AG04449 (cell line): ENCODE measurements at regions not wholly inside any gene's neighbourhood (a gene's known extent, or its start where the extent isn't known, plus 50 kb on each side); places are given as distances from the start of the nearest gene placed in this dataset.

ENCODE experiments used
- CTCF ChIA-PET: fragments of 350-600 bp; formaldehyde crosslinking; extraction: SDS; loops from one replicate; lab custom pipeline; 2021; ENCODE audit warnings: antibody characterized with exemption; lab: Yijun Ruan, JAX
- POLR2A ChIA-PET: fragments of 400-600, 350-600 bp; formaldehyde crosslinking; extraction: SDS; loops from one replicate; lab custom pipeline; 2020; ENCODE audit warnings: antibody characterized with exemption, inconsistent platforms; lab: Yijun Ruan, JAX
- DNase-seq: peaks from one replicate; pipeline ENCODE4 v3.0.0-alpha.2; 2010; ENCODE audit warnings: low read depth, low spot score
- H3K4me3 ChIP-seq: 2 replicates; pipeline ENCODE4 v1.5.1; 2011; ENCODE audit warnings: low read depth, mild to moderate bottlenecking, control low read depth, low read length
- CTCF ChIP-seq: IDR thresholded peaks from one replicate; pipeline ENCODE4 v1.5.1; 2011; ENCODE audit warnings: mild to moderate bottlenecking, moderate library complexity, low read length, control low read depth, inconsistent platforms; ENCODE audit not compliant: insufficient read depth; ENCODE audit errors: missing control alignments

- TF ChIP-seq CTCF: no peak
- ChIA-PET POLR2A (no interaction called here), CTCF (no interaction called here)
- no peak overlapping the region for H3K4me3 ChIP-seq
- DNase-seq: no peak
These were observed 312.9 kb upstream of the SLITRK5 start for GRCh38 chr13:87358319-87358718.

GRCh38 chr13:87361216-87361615 lies 310.0 kb upstream of the SLITRK5 start:
- H3K4me3 ChIP-seq: no peak overlapping the region
- no peak for TF ChIP-seq CTCF
- ChIA-PET POLR2A (no interaction called here), CTCF (no interaction called here)
- no peak for DNase-seq

- TF ChIP-seq CTCF: no peak
- DNase-seq: no peak
- POLR2A ChIA-PET: no interaction called here
- H3K4me3 ChIP-seq: no peak overlapping the region
- CTCF ChIA-PET: no interaction called here
These were observed 302.5 kb upstream of the SLITRK5 start for GRCh38 chr13:87368639-87369038.

GRCh38 chr13:87376081-87376480 lies 295.1 kb upstream of the SLITRK5 start:
- DNase-seq: no peak

GRCh38 chr13:87384099-87384498 lies 287.1 kb upstream of the SLITRK5 start:
- TF ChIP-seq CTCF: no peak
- DNase-seq: no peak
- POLR2A ChIA-PET: no interaction called here

More at GRCh38 chr13:87376081-87376480, 295.1 kb upstream of the SLITRK5 start:
- TF ChIP-seq CTCF: no peak
- H3K4me3 ChIP-seq: no peak overlapping the region
- CTCF ChIA-PET: no interaction called here
- POLR2A ChIA-PET: no interaction called here

GRCh38 chr13:87393358-87393757 lies 277.8 kb upstream of the SLITRK5 start:
- CTCF ChIA-PET: no interaction called here

More at GRCh38 chr13:87384099-87384498, 287.1 kb upstream of the SLITRK5 start:
- CTCF ChIA-PET: no interaction called here
- no peak overlapping the region for H3K4me3 ChIP-seq

More at GRCh38 chr13:87393358-87393757, 277.8 kb upstream of the SLITRK5 start:
- TF ChIP-seq CTCF: no peak
- POLR2A ChIA-PET: no interaction called here
- no peak for DNase-seq
- H3K4me3 ChIP-seq: no peak overlapping the region
